ENCODE measurements at regions not wholly inside any gene's neighbourhood (a gene's known extent, or its start where the extent isn't known, plus 50 kb on each side); places are given as distances from the start of the nearest gene placed in this dataset.
"Not testable (repeated sequence)": the region's sequence is repeated elsewhere in the genome, so short reads cannot be mapped to it uniquely, and the experiment has no call there.

- 68 to 71% methylated on average over 4 of the region's 4 CpGs for WGBS, 2 donors
- H3K9me3 ChIP-seq: no peaks in the 10 kb centered on the region
Observed at GRCh38 chr4:43586813-43587212, 694.3 kb downstream of the GRXCR1 start.

GRCh38 chr4:43587758-43588157, 695.2 kb downstream of the GRXCR1 start:
- DNase-seq (ENCODE audit: low spot score in 2 of 2): no peak
- no peaks in the 10 kb centered on the region for H3K9me3 ChIP-seq
- H3K27me3 ChIP-seq: no peaks in the 10 kb centered on the region
- H3K27ac ChIP-seq: no peak overlapping the region
- no peaks in the 10 kb centered on the region for H3K4me1 ChIP-seq
- TF ChIP-seq CTCF (IDR thresholded peaks at IDR 0.05) (no peak), EP300 (IDR thresholded peaks at IDR 0.05) (no peak), POLR2A (IDR thresholded peaks at IDR 0.05) (no peak)
- WGBS, 2 donors: 90 to 93% methylated on average over 8 of the region's 8 CpGs
- H3K4me3 ChIP-seq: no peak overlapping the region
- no peaks in the 10 kb centered on the region for H3K36me3 ChIP-seq

More at GRCh38 chr4:43586813-43587212, 694.3 kb downstream of the GRXCR1 start:
- H3K27me3 ChIP-seq: no peaks in the 10 kb centered on the region
- H3K36me3 ChIP-seq: no peaks in the 10 kb centered on the region
- H3K27ac ChIP-seq: no peak overlapping the region
- TF ChIP-seq EP300 (IDR thresholded peaks at IDR 0.05) (no peak), CTCF (IDR thresholded peaks at IDR 0.05) (no peak), POLR2A (IDR thresholded peaks at IDR 0.05) (no peak)
- H3K4me3 ChIP-seq: no peak overlapping the region
- no peaks in the 10 kb centered on the region for H3K4me1 ChIP-seq
- DNase-seq (ENCODE audit: low spot score in 2 of 2): no peak

- TF ChIP-seq EP300 (IDR thresholded peaks at IDR 0.05): no peak
- no peak for TF ChIP-seq CTCF (IDR thresholded peaks at IDR 0.05)
- no peak for TF ChIP-seq POLR2A (IDR thresholded peaks at IDR 0.05)
- no peak for DNase-seq (ENCODE audit: low spot score in 2 of 2)
- Histone ChIP-seq H3K36me3 (no peaks in the 10 kb centered on the region), H3K27ac (no peak overlapping the region), H3K9me3 (no peaks in the 10 kb centered on the region), H3K27me3 (no peaks in the 10 kb centered on the region), H3K4me3 (no peak overlapping the region), H3K4me1 (no peaks in the 10 kb centered on the region)
Observed at GRCh38 chr4:43607400-43607799, 714.9 kb downstream of the GRXCR1 start.

GRCh38 chr4:43607827-43608461, 715.4 kb downstream of the GRXCR1 start:
- H3K27ac ChIP-seq: no peak overlapping the region
- H3K9me3 ChIP-seq: no peaks in the 10 kb centered on the region
- no peaks in the 10 kb centered on the region for H3K27me3 ChIP-seq
- 65 to 66% methylated on average over 4 of the region's 4 CpGs for WGBS, 2 donors
- no peaks in the 10 kb centered on the region for H3K4me1 ChIP-seq
- TF ChIP-seq POLR2A (IDR thresholded peaks at IDR 0.05) (no peak), EP300 (IDR thresholded peaks at IDR 0.05) (no peak)
- DNase-seq (ENCODE audit: low spot score in 2 of 2): no peak
- no peaks in the 10 kb centered on the region for H3K36me3 ChIP-seq
- no peak overlapping the region for H3K4me3 ChIP-seq

GRCh38 chr4:43619219-43619618, 726.7 kb downstream of the GRXCR1 start:
- no peak for TF ChIP-seq CTCF (IDR thresholded peaks at IDR 0.05)
- no peak for TF ChIP-seq POLR2A (IDR thresholded peaks at IDR 0.05)
- no peak for TF ChIP-seq EP300 (IDR thresholded peaks at IDR 0.05)
- DNase-seq (ENCODE audit: low spot score in 2 of 2): no peak
- H3K9me3 ChIP-seq: no peaks in the 10 kb centered on the region

DNA sequence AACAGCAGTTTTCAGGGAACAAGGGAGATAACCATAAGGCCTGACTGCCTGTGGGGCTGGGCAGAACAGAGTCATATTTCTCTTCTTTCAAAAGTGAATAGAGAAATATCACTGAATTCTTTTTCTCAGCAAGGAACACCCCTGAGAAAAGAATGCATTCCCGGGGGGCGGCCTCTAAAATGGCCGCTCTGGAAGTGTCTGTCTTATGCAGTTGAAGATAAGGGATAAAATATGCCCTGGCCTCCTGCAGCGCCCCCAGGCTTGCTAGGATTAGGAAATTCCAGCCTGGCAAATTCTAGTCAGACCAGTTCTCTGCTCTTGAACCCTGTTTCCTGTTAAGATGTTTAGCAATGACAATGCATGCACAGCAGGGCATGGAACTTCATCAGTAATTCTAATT, 745.4 kb downstream of the GRXCR1 start:
- H3K36me3 ChIP-seq; H3K27ac ChIP-seq; H3K4me3 ChIP-seq; H3K4me1 ChIP-seq; DNase-seq (ENCODE audit: low spot score in 2 of 2); H3K27me3 ChIP-seq: not testable (repeated sequence)
- 84 to 94% methylated on average over 4 of the region's 4 CpGs for WGBS, 2 donors
- peaks cover 0 to 12% (median 4%) of the 10 kb centered on the region in 4 donors for H3K9me3 ChIP-seq

More at GRCh38 chr4:43619219-43619618, 726.7 kb downstream of the GRXCR1 start:
- Histone ChIP-seq H3K27ac (no peak overlapping the region), H3K4me1 (no peaks in the 10 kb centered on the region), H3K27me3 (no peaks in the 10 kb centered on the region), H3K36me3 (no peaks in the 10 kb centered on the region), H3K4me3 (no peak overlapping the region)
